ENCODE measurements at regions not wholly inside any gene's neighbourhood (a gene's known extent, or its start where the extent isn't known, plus 50 kb on each side); places are given as distances from the start of the nearest gene placed in this dataset.
"Not testable (repeated sequence)": the region's sequence is repeated elsewhere in the genome, so short reads cannot be mapped to it uniquely, and the experiment has no call there.

DNA sequence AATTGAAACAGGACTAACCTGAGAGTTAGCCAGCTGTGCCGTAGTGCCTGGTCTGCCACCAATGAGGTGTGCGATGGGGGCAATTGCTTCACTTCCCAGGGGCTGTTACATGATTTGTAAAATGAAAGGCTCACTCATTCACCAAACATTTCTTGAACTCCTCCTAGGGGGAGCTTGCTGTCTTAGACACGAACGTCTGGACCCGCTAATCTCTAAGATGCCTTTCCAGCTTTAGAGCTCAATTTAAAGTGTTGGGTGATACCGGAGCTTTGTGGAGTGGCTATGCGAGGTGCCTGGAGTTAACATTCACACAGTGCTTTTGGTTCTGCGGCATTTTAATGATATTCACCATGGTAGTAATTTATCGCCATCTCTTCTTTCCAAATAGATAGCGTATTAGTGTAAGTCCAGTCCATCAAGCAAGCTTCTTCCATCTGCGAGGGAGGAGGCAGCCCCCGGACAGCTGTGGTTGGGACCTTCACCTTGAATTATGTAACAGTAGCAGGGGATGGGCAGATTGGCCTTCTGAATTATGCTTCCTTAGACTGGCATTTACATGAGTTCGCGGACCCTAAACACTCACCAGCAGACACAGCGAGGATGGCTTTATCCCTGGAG lies 179.9 kb downstream of the ADSS2 start:
- DNase-seq = no peak

DNA sequence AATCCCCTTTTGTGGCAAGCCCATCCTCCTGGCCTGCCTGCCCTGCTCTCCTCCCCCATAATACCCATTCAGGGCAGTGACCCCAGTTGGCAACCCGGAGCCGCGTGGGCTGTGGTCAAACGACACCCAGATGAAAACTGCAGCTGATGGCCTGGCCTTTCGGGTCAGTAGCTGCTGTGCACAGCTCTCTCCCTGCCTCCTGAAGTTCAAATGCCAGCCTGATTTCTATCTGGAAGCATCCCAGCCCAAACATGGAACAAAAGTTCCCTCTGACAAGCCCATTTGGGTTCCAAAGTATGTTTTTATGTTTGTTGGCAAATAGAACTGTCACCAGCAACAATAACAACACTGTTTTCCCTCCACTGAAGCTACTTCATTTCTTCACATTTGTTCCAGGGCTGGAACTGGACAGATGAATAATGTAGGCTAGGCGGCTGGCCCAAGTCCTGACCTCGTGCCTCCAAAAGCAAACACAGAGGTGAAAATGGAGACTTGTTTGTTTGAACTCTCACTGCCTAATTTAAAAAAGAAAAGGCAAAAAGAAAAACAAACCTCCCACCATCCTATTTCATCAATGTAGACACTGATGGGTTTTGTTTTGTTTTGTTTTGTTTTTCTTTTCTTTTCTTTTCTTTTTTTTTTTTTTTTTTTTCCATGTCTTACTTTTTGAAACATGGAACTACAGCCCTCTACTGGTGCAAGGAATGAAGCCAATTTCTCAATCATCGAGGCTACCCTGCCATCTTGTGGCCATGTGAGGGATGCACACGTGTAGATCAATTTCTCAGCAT lies 179.0 kb downstream of the ADSS2 start:
- peak; percentile 53 to 74 for DNase-seq

DNA sequence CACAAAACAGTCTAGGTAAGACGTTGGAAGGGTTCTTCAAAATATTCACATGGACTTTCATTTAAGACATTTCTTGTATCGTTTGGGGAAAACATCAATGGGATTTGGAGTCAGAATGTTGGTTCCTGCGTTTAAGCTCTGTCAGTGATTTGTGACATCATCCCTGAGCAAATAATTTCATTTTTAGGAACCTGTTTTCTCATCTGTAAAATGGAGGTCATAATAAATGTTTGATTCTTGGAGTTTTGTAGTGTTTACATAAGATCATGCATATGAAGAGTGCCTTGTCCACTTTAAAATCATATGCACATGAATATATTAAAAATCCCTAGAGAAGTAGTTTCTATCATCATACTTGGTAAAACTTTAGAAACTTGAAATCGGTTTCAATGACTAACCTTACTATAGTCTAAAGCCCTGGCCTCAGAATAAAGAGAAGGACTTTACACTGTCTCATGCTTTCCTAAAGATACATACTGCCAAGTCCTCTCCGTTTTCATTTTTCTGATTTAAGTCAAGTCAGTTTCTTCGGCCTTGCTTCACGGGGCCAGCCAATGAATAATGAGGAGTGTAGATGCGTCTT lies 178.4 kb downstream of the ADSS2 start:
- DNase-seq = no peak

- no peak for DNase-seq
Observed at GRCh38 chr1:244273845-244274619, 177.7 kb downstream of the ADSS2 start.

- DNase-seq = no peak
Observed at GRCh38 chr1:244276646-244277045, 175.1 kb downstream of the ADSS2 start.

- DNase-seq = no peak
Observed at GRCh38 chr1:244280201-244280600, 171.5 kb downstream of the ADSS2 start.

GRCh38 chr1:244280859-244281258 lies 170.8 kb downstream of the ADSS2 start:
- no peak for DNase-seq

DNA sequence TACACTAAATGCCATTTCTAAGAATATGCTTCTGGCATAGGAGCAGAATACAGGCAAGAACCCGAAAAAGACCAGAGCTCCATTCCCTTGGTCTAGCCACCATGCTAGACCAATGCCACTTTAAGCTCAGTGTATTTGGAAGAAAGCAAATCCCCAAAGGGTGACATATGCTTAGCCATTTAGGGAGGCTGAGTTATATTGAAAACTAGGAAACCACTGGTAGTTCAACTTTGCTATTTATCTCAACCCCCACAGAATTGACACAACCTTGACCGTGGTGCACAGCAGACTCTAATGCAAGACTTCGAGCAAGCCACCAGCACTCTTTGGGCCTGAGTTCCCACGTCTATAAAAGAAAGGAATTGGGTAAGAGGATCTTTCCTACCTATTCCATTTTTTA lies 167.9 kb downstream of the ADSS2 start:
- no peak for DNase-seq

GRCh38 chr1:244284641-244285156 lies 167.0 kb downstream of the ADSS2 start:
- DNase-seq = no peak

GRCh38 chr1:244286341-244286740 lies 165.4 kb downstream of the ADSS2 start:
- no peak for DNase-seq

DNA sequence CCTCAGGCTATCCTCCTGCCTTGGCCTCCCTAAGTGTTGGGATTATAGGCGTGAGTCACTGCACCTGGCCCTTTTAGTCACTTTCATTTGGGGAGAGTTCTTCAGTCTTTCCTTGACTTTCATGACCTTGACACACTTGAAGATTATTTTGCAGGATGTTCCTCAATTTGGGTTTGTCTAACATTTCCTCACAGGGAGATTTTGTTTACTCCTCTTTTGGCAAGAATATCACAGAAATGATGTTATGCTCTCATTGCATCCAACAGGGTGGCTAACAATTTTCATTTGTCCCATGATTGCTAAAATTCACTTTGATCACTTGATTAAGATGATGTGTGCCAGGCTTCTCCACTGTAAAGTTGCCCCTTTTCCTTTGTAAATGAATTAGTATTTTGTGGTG lies 164.0 kb downstream of the ADSS2 start:
- DNase-seq = no peak

DNA sequence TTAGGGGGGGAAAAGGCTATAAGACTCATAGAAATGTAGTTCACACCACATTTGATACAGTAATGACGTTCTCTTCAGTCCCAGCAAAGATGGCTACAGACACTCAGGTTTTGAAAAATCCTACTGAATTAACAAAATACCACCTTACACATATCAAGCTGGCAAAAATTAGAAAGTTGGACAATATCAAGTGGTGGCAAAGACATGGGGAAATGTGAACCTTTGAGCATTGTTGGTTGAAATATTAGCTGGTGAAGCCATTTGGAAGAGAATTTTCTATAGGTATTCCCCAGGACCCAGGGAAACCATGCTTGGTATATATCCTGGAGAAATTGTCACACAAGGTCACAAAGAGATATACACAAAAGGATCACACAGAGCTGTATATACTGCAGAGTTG lies 163.0 kb downstream of the ADSS2 start:
- no peak for DNase-seq

DNA sequence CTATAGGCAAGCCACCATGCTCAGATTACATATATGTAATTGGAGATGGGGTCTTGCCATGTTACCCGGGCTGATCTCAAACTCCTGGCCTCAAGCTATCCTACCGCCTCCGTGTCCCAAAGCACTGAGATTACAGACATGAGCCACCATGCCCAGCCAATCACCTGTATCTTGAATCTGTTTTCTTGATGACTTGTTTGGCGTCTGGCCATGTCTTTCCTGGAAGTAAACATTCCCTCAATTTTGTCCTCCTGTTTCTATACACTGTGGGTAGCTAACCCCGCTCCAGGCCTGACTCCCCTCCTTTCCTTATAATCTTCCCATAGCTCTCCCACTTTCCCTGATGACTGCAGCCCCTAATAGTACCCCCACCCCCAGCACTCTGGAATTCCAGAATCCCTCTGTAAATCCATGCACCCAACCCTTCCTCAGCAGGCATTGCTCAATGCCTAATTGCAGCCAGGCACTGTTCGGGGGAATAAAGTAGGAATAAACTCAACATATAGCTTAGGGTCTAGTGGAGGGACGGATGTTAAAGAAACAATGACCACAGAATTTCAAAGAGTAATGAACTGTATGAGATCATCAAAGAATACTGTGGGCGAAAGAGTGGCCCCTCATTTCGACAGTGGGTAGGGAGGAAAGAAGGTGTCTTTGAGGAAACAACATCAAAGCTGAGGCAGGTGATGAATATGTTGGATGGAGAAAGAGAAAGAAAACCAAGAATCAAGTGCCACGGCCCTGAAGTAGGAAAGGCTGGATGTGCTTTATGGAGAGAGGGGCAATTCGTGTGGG lies 161.5 kb downstream of the ADSS2 start:
- no peak for DNase-seq

DNA sequence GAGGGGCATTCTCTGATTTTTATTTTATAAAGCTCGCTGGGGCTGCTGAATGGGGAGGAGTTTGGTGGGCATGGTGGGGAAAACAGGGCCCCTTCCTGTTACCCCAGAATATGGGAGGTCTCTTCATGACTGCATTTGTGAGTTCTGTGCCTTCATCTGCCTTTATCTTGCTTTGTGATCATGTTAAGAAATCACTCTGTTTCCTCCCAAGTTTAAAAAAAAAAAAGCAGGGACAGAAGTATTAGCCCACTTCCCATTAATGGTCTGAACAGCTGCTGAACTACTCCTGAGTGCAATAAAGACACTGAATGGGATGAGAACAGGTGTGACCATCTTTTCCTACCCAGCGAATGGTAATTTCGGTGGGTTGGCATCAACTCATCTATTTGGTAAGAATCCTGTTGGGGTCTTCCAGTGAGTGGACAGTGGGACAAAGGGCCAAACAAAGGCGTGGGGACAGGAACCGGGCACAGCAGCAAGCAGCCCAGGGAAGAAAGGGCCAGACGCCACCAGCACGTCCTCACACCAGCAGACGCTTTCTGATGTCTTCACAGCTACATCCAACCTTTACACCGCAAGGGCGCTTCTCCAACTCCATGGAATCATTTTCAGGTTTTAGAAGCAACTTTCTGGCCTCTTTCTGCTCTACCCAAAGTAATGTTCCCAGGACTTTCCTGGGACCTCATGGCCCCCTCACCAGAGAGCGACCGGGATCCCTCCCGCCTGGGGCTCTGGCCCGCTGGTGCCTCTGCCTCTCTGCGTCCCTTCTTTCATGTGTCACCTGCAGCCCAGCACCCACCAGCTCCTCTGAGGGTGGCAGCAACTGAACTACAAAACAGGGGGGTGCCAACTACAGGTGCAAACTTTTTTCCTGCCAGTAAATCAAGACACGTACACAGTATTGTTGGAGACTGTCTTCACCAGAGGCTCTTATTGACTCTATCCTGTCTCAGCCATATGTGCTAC lies 160.2 kb downstream of the ADSS2 start:
- DNase-seq = no peak

- DNase-seq = no peak
Observed at GRCh38 chr1:244294599-244295224, 157.0 kb downstream of the ADSS2 start.

DNA sequence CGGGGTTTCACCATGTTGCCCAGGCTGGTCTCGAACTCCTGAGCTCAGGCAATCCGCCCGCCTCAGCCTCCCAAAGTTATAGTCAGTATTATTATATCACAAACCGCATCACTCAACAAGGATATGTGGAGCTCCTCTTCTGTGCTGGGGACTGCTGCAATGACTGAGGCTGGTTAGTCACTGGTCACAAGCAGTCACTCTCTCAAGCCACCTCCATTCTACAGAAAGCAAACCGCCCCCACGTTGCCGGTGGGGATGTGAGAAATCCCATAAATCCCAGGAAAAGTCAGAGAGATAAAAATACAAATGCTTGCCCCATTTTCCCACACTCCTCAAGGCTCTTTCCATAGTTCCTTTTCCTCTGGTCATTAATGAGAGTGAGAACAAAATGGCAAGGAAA lies 155.7 kb downstream of the ADSS2 start:
- DNase-seq = no peak

DNA sequence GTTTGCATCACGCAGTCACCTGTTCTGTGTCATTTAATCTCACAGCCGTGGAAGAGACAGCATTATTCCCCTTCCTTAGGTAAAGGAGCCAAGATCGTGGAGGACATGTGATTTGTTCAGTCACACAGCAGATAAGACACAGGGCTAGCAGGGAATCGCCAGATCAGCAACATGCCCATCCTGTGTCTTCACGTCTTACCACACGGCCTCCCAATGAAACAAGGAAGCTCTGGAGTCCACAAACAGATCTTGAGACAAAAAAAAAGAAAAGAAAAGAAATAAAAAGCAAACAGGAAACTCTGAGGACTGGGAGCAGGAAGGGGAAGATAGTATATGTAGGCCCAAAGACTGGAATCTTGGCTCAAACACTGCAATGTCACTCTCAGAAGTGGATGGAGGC lies 155.3 kb downstream of the ADSS2 start:
- DNase-seq = no peak

- DNase-seq = no peak
Observed at GRCh38 chr1:244297087-244297486, 154.6 kb downstream of the ADSS2 start.

DNA sequence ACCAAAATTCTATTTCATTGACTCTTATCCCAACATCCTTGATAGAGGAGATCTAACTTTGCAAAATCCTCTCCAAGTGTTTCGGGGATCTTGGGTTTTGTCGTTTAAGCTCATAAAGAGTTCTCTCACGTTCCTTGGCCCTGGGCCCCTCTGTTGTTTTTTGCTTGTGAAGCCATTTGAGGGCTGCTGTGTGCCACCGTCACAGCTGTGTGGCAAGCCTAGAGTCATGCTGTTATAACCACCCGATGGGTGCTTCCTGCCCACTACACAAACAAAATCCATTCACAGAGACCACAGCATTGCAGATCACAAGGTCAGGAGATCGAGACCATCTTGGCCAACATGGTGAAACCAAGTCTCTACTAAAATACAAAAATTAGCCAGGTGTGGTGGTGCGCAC lies 154.1 kb downstream of the ADSS2 start:
- no peak for DNase-seq

DNA sequence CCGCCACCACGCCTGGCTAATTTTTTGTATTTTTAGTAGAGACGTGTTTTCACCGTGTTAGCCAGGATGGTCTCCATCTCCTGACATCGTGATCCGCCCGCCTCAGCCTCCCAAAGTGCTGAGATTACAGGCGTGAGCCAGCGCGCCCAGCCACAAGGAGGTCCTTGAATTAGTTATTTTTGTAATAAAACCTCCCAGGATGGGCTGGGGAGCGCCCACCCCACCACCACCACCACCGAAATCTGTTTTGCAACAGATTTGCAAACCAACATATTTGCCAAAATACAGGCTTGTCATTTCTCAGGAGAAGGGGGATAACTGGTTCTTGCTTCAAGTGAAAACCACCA lies 151.7 kb downstream of the ADSS2 start:
- not testable (repeated sequence) for DNase-seq

DNA sequence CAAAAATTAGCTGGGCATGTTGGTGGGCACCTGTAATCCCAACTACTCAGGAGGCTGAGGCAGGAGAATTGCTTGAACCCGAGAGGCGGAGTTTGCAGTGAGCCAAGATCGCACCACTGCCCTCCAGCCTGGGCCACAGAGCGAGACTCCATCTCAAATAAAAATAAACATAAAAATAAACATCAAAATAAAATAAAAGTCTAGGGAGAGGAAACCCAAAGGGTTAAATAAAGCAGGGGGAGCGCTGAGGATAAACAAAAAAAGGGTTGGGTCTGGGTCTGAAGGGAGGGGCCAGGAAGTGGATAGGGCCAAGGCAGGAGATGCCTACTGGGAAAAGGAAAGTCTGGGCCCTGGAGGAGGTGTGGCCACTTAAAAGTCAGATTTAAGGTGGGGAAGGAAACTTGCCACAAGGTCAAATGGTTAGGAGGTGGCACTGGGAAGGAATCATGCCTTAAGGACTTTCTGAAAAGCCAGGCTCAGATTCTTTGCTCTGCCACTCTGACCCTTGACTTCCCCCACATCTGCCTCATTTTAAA lies 150.0 kb downstream of the ADSS2 start:
- DNase-seq = no peak
